ENCODE measurements at regions not wholly inside any gene's neighbourhood (a gene's known extent, or its start where the extent isn't known, plus 50 kb on each side); places are given as distances from the start of the nearest gene placed in this dataset.

DNA sequence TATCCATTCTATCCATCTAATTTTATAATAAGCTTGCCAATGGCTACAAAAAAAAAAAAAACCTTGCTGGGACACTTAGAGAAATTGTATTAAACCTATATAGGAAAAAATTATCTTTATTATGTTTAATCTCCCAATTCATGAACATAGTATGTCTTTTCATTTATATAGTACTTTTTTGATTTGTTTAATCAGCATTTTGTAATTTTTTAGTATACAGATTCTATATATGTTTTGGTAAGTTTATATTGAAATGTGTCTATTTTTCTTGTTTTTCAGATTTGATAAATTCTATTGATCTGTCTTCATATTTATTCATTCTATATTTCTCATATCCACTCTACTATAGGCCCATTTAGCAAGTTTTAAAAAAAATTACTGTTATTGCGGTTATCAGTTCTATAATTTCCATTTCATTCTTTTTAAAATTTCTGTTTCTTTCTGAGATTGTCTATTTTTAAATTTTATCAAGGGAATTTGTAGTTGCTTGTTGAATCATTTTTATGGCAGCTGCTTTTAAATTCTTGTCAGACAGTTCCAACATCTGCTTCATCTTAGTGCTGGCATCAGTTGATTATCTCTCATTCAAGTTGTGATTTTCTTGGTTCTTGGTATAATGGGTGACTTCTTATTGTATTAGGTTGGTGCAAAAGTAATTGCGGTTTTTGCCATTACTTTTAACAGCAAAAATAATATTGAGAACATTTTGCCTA is 170.1 kb upstream of the S1PR3 start:
- TF ChIP-seq YY1 (tag by site-specific recombination; IDR thresholded peaks at IDR 0.05) (no peak), ZNF335 (tag by site-specific recombination; conservative IDR thresholded peaks at IDR 0.05) (no peak), ZBTB20 (tag by site-specific recombination; IDR thresholded peaks at IDR 0.05) (no peak), ZNF404 (tag by site-specific recombination; IDR thresholded peaks at IDR 0.05) (no peak), ZNF670 (tag by site-specific recombination; IDR thresholded peaks at IDR 0.05; ENCODE audit: low read depth) (no peak), ZBTB21 (tag by site-specific recombination; IDR thresholded peaks at IDR 0.05) (no peak), KLF9 (tag by site-specific recombination; IDR thresholded peaks at IDR 0.05; ENCODE audit: low read depth) (no peak), MZF1 (tag by site-specific recombination; IDR thresholded peaks at IDR 0.05; ENCODE audit: borderline replicate concordance) (no peak), ZNF776 (tag by site-specific recombination; IDR thresholded peaks at IDR 0.05; ENCODE audit: borderline replicate concordance) (no peak)
- TF ChIP-seq, protein P1, sequence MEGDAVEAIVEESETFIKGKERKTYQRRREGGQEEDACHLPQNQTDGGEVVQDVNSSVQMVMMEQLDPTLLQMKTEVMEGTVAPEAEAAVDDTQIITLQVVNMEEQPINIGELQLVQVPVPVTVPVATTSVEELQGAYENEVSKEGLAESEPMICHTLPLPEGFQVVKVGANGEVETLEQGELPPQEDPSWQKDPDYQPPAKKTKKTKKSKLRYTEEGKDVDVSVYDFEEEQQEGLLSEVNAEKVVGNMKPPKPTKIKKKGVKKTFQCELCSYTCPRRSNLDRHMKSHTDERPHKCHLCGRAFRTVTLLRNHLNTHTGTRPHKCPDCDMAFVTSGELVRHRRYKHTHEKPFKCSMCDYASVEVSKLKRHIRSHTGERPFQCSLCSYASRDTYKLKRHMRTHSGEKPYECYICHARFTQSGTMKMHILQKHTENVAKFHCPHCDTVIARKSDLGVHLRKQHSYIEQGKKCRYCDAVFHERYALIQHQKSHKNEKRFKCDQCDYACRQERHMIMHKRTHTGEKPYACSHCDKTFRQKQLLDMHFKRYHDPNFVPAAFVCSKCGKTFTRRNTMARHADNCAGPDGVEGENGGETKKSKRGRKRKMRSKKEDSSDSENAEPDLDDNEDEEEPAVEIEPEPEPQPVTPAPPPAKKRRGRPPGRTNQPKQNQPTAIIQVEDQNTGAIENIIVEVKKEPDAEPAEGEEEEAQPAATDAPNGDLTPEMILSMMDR (tag by site-specific recombination; IDR thresholded peaks at IDR 0.05) = no peak
- TF ChIP-seq, protein P2, sequence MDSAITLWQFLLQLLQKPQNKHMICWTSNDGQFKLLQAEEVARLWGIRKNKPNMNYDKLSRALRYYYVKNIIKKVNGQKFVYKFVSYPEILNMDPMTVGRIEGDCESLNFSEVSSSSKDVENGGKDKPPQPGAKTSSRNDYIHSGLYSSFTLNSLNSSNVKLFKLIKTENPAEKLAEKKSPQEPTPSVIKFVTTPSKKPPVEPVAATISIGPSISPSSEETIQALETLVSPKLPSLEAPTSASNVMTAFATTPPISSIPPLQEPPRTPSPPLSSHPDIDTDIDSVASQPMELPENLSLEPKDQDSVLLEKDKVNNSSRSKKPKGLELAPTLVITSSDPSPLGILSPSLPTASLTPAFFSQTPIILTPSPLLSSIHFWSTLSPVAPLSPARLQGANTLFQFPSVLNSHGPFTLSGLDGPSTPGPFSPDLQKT (IDR thresholded peaks at IDR 0.05; ENCODE audit: borderline replicate concordance, low read depth, low read length) = no peak
- TF ChIP-seq, protein P3, sequence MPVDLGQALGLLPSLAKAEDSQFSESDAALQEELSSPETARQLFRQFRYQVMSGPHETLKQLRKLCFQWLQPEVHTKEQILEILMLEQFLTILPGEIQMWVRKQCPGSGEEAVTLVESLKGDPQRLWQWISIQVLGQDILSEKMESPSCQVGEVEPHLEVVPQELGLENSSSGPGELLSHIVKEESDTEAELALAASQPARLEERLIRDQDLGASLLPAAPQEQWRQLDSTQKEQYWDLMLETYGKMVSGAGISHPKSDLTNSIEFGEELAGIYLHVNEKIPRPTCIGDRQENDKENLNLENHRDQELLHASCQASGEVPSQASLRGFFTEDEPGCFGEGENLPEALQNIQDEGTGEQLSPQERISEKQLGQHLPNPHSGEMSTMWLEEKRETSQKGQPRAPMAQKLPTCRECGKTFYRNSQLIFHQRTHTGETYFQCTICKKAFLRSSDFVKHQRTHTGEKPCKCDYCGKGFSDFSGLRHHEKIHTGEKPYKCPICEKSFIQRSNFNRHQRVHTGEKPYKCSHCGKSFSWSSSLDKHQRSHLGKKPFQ (tag by site-specific recombination; IDR thresholded peaks at IDR 0.05) = no peak
